RWPE2 (cell line): ENCODE measurements at regions not wholly inside any gene's neighbourhood (a gene's known extent, or its start where the extent isn't known, plus 50 kb on each side); places are given as distances from the start of the nearest gene placed in this dataset.

Experiments used
- ATAC-seq: fragments of 200-7000 bp; cut with Tn5 transposase; 3 replicates; pipeline ENCODE4 v1.9.1; 2021; ENCODE audit warnings: low read depth
- DNase-seq: peaks from one replicate; pipeline ENCODE4 v3.0.0-alpha.2; 2020; ENCODE audit warnings: low spot score
- H3K27ac ChIP-seq: fragments of 450-650 bp; 2 replicates; pipeline ENCODE4 v1.5.1; 2017; ENCODE audit warnings: mild to moderate bottlenecking; ENCODE audit not compliant: poor library complexity, severe bottlenecking
- H3K27me3 ChIP-seq: fragments of 250-450 bp; sonication (Bioruptor Pico); 2 replicates; pipeline ENCODE4 v1.5.1; 2021; ENCODE audit warnings: mild to moderate bottlenecking, moderate library complexity; ENCODE audit not compliant: insufficient read depth, poor library complexity, severe bottlenecking
- H3K36me3 ChIP-seq: fragments of 250-450 bp; sonication (Bioruptor Pico); 2 replicates; pipeline ENCODE4 v1.5.1; 2020; ENCODE audit warnings: low read depth, mild to moderate bottlenecking, moderate library complexity
- H3K4me1 ChIP-seq: fragments of 250-450 bp; sonication (Bioruptor Pico); 2 replicates; pipeline ENCODE4 v1.5.1; 2021; ENCODE audit warnings: mild to moderate bottlenecking, moderate library complexity; ENCODE audit not compliant: insufficient read depth, poor library complexity, severe bottlenecking
- H3K4me3 ChIP-seq: fragments of 250-450 bp; sonication (Bioruptor Pico); 2 replicates; pipeline ENCODE4 v1.5.1; 2021; ENCODE audit warnings: mild to moderate bottlenecking, moderate library complexity; ENCODE audit not compliant: severe bottlenecking
- H3K9me3 ChIP-seq: fragments of 250-450 bp; sonication (Bioruptor Pico); 2 replicates; pipeline ENCODE4 v1.5.1; 2021; ENCODE audit warnings: mild to moderate bottlenecking, moderate library complexity; ENCODE audit not compliant: severe bottlenecking
- TF ChIP-seq, protein P1 (sequence below): fragments of 450-650 bp; IDR thresholded peaks from one replicate; pipeline ENCODE4 v1.5.1; 2017; ENCODE audit warnings: mild to moderate bottlenecking, moderate library complexity; ENCODE audit not compliant: poor library complexity, severe bottlenecking

DNA sequence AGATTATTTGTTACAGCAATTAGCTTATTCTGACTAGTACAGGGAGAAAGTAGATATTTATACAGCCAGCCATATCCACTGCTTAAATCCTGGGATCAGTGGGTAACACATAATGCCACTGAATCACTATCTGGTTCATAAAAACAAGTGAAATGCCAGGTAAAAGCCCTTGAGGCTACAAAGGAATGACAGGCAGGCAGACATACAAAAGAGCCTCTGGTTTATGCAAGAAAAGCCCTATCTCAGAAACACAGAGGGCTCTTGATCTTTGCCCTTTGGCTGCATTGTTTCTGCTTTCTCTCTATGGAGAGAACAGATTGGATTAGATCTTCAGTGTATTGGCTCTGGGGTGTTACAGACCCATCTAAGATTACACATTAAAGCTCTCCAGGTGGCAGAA, 115.4 kb upstream of the GADL1 start:
- Histone ChIP-seq H3K9me3 (no peaks in the 10 kb centered on the region), H3K27ac (peak overlapping the region; percentile 68), H3K36me3 (no peaks in the 10 kb centered on the region), H3K4me1 (peaks cover 41% of the 10 kb centered on the region), H3K27me3 (no peaks in the 10 kb centered on the region), H3K4me3 (no peak overlapping the region)
- DNase-seq (no peak), ATAC-seq (peak; percentile 54)
- TF ChIP-seq, protein P1, sequence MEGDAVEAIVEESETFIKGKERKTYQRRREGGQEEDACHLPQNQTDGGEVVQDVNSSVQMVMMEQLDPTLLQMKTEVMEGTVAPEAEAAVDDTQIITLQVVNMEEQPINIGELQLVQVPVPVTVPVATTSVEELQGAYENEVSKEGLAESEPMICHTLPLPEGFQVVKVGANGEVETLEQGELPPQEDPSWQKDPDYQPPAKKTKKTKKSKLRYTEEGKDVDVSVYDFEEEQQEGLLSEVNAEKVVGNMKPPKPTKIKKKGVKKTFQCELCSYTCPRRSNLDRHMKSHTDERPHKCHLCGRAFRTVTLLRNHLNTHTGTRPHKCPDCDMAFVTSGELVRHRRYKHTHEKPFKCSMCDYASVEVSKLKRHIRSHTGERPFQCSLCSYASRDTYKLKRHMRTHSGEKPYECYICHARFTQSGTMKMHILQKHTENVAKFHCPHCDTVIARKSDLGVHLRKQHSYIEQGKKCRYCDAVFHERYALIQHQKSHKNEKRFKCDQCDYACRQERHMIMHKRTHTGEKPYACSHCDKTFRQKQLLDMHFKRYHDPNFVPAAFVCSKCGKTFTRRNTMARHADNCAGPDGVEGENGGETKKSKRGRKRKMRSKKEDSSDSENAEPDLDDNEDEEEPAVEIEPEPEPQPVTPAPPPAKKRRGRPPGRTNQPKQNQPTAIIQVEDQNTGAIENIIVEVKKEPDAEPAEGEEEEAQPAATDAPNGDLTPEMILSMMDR: no peak

DNA sequence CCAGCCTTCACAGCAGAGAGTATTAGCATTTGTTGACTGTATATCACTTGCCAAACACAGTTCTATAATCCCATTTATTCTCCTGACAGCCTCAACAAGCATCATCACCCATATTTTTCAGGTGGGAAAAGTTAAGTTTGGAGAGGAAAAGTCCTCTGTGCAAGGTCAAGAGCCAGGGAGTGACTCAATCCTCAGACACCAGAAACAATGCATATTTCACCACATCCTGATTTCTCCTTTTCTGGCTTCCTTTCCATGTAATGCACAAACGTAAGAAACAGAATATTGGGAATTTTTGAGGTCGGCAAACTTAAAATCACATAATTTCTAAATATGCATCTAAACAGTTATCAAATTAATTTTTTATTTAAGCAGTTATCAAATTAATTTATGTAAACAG, 116.0 kb upstream of the GADL1 start:
- H3K36me3 ChIP-seq: no peaks in the 10 kb centered on the region
- no peaks in the 10 kb centered on the region for H3K9me3 ChIP-seq
- H3K4me1 ChIP-seq: peaks cover 41% of the 10 kb centered on the region
- peak; percentile 59; the same call in 2 of the 3 replicates for ATAC-seq
- DNase-seq: no peak
- TF ChIP-seq, protein P1: no peak
- peak overlapping the region; percentile 68 for H3K27ac ChIP-seq
- H3K27me3 ChIP-seq: no peaks in the 10 kb centered on the region
- no peak overlapping the region for H3K4me3 ChIP-seq

DNA sequence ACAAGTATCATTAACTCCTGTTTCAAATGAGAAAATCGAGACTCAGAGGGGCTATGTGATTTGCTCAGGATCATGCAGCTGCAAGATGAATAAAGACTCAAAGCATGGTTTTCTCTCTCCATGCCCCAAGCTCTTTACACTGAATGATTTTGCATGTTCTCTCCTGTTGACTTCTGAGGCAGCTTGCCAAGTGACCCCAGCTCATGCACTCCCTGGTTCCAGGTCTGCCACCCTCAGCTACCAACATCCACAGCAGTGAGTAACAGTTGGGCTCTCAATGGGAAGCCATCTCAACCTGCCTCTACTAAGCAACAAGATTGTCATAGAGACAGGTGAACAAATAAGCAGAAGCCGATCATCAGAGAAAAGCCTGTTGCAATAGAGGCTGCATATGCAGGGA, 116.9 kb upstream of the GADL1 start:
- Histone ChIP-seq H3K4me1 (peaks cover 41% of the 10 kb centered on the region), H3K27me3 (no peaks in the 10 kb centered on the region), H3K36me3 (no peaks in the 10 kb centered on the region), H3K27ac (peak overlapping the region; percentile 68), H3K9me3 (no peaks in the 10 kb centered on the region), H3K4me3 (no peak overlapping the region)
- DNase-seq (no peak), ATAC-seq (no peak)
- TF ChIP-seq, protein P1: no peak

DNA sequence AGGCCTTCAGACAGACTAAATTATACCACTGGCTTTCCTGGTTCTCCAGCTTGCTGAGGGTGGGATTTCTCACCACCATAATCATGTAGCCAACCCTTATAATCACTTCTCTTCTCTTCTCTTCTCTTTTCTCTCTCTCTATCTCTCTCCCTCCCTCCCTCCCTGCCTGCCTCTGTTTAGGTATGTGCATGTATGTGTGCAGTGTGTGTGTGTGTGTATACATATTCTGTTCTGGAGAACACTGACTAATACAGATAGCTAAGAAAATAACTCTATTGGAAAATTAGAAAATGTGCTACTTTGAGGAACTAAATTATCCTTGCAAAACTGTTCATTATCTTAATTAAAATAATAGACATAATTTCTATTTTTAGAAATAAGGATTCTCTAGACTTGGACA, 118.6 kb upstream of the GADL1 start:
- no peaks in the 10 kb centered on the region for H3K36me3 ChIP-seq
- no peak for ATAC-seq
- TF ChIP-seq, protein P1: no peak
- no peaks in the 10 kb centered on the region for H3K9me3 ChIP-seq
- no peak for DNase-seq
- no peak overlapping the region for H3K27ac ChIP-seq
- no peak overlapping the region for H3K4me3 ChIP-seq
- no peaks in the 10 kb centered on the region for H3K27me3 ChIP-seq
- H3K4me1 ChIP-seq: peaks cover 41% of the 10 kb centered on the region

DNA sequence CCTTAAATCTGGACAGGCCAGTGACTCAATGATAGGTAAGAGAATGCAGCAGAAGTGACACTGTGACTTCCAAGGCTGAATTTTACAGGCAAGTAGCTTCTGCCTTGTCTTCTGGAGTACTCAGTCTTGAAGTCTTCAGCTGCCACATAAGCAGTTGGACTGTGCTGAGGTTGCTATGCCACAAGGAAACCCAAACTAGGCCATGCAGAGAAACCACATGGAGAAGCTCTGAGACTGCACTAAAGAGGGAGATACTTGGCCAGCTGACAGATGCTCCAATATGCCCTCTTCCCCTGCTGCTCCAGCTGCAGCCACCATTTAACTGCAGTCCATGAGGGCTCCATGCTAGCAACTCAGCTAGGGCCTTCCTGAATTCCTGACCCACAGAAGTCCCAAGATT, 119.4 kb upstream of the GADL1 start:
- H3K36me3 ChIP-seq: no peaks in the 10 kb centered on the region
- H3K9me3 ChIP-seq: no peaks in the 10 kb centered on the region
- no peak for ATAC-seq
- no peaks in the 10 kb centered on the region for H3K27me3 ChIP-seq
- TF ChIP-seq, protein P1: no peak
- peak overlapping the region; percentile 52 for H3K27ac ChIP-seq
- peaks cover 36% of the 10 kb centered on the region for H3K4me1 ChIP-seq
- DNase-seq: no peak
- H3K4me3 ChIP-seq: no peak overlapping the region
